HG03097 (cell line): ENCODE measurements at regions not wholly inside any gene's neighbourhood (a gene's known extent, or its start where the extent isn't known, plus 50 kb on each side); places are given as distances from the start of the nearest gene placed in this dataset.

Source experiments
- ATAC-seq: cut with Tn5 transposase; IDR thresholded peaks from one replicate; pipeline ENCODE4 v1.9.1; 2021; ENCODE audit not compliant: unreplicated experiment, low FRiP score

DNA sequence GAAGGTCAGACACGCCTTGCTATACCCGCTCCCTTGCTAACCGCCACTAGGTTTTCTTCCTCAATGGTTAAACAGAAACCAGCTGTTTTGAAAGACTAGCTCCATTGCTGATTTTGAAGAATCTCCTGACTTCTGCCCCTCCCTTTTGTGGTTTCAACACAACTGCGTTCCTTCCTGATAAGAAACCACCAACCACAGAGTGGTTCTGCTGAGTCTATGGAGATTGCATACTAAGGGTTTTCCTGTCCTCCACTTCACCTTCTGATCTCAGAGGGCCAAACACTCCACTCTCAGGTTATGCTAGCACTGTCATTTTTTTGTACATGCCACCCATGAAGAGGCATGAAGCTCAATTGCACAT, 207.9 kb downstream of the MYLK4 start:
- ATAC-seq: peak; percentile 64

DNA sequence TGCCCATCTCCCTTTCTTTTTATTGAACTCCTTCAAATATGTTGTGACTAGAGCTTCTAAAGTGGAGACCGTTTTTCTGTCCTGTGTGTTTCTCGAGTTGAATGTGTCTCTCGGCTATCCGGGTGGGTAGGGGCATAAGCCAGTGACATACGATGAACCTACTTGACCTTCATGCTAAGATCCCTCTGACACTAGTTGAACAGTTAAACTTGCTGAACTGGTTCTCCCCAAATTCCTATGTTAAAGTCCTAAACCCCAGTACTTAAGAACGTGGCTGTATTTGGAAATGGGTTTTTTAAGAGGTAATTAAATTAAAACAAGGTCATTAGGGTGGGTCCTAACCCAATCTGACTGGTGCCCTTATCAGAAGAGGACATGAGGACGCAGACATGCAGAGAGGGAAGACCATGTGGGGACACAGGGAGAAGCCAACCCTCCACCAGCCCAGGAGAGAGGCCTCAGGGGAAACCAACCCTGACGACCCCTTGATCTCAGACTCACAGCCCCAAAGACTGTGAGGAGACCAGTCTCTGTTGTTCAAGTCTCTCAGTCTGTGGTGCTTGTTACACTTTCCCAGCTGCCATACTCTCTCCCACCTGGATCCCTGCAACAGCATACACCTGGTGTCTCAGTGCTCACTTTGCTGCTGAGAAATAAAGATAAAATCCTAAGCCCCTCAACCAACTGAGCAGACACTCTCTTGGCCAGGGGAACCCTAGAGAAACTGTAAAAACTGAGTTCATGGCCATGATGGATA, 208.4 kb downstream of the MYLK4 start:
- ATAC-seq: peak; percentile 26

DNA sequence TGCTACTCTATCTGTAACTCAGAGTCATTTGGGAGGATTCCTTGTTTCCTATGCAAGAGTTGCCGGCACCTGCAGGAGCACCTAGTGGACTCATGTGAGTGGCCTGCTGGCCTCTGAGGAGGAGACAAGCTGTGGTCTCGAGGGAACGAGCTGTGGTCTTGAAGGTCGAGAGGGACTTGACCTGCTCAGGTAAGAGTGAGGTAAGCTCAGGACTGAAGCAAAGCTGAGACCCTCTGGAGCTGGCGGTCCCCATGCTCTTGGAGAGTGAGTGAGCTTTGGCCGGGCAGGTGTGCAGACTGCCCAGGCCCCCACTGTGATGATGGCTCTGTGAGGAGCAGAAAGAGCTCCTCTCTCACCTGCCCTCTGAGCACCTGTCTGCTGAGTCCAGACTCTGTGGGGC, 214.3 kb downstream of the MYLK4 start:
- ATAC-seq: no peak

DNA sequence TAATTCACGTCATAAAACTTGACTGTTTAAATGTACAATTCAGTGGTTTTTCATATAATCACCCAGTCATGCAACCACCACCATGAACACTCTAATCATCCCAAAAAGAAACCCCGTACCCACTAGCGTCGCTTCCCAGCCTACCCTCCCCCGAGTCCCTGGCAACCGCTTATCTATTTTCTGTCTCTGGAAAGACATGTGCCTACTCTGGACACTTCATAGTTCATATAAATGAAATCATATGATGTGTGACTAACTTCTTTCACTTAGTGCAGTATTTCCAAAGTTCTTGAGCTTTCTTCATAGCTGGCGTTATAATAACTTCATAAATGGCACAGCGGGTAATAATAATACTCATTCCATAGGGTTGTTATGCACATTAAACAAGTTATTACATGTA, 215.2 kb downstream of the MYLK4 start:
- ATAC-seq: no peak

DNA sequence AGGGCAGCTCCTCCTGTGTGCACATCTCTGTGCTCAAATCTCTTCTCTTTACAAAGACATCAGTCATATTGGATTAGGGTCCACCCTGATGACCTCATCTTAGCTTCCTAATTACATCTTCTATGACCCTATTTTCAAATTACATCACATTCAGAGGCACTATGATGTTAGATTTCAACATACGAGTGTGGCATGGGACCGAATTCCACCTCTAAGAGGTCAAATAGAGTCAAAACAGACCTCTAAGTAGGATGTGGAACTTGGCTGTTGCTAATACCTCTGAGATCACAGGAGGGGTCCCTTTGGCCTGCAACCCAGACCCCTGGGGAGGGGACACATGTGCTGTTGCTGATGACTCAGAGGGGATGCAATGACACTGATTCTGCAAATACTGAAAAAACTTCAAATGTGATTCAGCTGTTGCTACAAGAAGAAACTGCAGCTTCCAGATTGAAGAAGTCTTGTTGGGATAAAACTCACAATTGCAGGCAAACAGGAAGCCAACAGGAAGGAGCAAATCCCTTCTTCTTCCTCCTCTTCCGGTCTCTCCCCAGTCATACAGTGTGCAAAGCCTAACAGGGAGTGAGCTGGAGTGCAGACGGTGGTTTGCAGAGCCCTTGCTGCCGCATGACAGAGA, 216.2 kb downstream of the MYLK4 start:
- ATAC-seq: no peak

DNA sequence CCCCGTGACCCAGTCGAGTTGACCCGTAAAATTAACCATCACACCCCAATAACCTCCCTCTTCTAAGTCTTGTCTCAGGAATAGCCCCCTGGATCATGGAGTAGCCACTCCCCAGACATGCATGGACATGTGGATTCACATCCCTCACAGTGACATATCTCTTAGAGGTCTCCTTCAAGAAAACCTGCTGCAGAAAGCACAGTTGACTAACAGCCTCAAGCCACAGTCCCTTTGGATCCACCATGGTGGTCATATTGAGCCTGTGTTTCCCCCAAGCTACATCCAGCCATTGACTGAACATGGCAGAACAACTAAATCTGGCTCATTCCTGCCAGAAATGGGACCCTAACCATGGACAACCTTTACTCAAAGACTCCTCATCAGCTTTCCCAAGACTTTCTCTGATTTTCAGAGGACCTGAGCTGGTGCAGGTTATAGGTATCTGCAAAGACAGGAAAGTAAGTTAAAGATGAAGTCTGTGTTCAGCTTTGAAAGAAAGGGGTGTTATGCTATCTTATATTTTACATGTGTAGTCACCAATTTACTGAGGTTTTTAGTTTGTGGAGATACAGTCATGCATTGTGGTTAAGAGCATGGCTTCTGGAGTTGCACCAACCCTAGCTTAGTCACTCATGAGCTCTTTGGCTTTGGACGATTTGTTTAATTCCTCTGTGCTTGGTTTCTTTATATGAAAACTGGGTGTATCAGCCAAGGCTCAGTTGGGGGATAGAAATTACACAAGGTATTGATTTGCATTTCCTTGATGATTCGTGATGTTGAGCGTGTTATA, 219.1 kb downstream of the MYLK4 start:
- no peak for ATAC-seq

DNA sequence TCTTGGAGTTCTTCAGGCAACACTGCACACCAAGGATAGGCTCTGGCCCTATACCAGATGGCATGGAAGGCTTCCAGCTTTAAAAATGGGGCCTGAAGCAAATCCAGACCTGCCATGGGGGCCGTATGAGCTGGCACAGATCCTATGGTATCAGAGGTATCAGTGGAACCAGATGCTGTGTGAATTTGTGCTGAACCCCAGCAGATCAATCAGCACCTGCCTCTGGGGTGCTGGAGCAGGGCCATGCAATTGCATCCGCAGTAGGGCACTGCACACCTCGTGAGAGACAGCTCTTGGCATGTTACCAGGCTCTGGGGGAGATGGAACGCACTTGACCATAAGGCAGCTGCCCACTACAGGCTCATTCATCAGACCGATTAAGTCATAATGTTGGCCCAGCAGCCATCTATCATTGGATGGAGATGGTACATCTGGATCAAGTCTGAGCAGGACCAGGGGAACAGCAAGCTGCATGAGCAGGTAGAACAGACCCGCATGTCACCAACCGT, 221.5 kb downstream of the MYLK4 start:
- no peak for ATAC-seq

DNA sequence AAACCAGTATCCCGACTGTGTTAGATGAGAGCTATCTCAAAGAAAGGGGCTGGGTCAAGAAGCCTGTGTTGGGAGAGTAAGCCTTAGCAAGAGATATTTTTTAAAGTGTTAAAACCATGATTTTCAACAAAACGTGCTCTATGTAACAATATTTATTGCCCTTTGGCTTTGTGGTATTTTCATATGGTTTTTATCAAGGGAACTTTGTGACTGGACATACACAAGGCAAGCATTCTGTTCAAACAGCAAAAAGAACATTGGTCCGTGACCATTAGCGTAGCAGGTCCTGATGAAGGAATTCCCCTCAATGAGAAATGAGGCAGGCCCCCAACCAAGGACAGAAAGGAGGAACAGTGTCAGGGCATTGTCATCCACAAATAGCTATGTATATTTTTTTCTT, 222.6 kb downstream of the MYLK4 start:
- ATAC-seq: no peak

DNA sequence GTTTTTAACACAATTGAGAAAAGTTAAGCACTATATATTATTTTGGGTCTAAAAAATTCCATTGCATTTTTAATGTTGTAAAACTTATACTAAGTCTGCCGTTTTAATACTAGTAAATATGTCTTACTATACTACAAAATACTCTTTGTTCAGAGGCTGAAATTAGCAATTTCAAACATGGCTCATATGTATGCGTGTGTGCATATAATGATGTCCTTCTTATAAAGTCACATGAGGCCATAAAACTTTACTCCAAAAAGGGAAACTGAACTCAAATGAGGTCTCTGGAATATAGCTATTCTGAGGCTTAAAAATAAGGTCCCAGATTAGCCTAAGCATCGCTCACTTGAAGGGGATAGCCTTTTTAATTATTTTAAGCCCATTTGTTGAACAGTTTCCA, 224.0 kb downstream of the MYLK4 start:
- no peak for ATAC-seq

DNA sequence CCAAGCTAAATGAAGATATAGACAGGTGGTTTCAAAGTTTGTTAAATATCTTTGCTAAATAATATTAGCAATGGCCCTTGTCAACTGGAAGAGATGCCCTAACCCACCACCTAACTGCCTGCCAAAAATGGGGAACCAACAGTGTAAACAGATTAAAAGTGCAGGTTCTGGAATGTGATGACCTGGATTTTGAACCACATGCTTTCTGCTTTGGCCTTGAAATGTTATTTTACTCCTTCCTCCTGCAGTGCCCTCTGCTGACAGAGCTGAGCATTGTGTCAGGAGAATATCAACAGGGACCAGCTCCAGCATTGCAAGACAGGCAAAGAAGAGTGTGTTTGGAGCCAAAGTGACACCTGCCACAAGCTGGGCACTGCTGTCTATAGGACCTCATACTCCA, 226.6 kb downstream of the MYLK4 start:
- no peak for ATAC-seq

DNA sequence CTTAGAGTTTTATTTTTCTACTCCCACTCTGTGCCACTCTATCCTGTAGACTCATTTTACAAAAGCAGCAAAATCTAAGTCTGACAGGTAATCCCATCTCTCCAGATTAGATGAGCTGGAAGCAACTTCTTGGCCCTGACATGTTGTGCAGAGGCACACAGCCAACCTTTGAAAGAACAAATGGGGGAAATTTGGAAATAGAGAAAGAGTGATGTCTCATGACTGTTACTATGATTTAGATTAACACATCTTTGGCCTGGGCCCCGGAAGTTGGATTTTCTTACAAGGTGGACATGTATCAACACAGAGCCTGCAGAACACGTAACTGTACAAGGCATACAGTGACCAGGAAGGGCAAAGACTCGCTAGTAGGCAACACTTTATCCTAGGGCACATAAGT, 227.7 kb downstream of the MYLK4 start:
- no peak for ATAC-seq

DNA sequence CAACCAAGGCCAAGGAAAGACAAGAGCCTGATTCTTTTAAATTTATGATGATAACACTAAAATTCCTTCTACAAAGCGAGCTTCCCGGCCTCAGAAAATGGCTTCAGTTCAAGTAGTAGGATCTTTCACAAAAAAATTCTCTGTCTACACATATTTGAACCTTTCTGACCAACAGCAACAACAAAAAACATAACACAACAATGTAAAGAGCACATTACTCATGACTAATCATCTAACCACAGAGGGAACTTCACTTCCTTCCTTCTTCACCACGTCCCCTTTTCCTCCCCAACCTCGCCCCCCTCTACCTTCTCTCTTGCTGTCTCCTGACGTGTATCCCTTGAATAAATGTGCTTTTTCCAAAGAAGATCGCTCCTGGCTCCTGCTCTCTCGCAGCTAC, 228.2 kb downstream of the MYLK4 start:
- no peak for ATAC-seq

DNA sequence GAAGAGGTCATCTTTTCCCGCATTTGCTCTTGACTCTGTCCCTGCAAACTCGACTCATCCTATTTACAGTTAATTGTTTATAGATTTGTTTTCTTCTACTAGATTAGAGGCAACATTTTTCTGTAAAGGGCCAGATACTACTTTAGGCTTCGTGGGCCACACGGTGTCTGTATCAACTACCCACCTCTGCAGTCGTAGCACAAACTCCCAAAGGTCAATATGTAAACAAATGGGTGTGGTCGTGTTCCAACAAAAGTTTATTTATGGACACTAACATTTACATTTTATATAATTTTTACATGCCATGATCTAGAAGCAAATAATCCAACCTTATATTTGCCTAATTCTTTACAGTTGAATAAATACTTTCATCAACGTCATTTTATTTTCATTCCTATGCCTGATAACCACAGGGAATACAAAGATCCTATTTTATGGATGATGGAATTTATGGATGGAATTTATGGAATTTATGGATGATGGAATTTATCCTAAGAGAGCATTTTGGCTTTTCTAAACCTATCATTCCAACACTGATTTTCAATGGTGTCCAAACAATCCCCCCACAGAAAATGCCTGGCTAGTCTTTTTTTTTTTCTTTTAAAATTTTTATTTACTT, 232.8 kb downstream of the MYLK4 start:
- ATAC-seq: no peak

DNA sequence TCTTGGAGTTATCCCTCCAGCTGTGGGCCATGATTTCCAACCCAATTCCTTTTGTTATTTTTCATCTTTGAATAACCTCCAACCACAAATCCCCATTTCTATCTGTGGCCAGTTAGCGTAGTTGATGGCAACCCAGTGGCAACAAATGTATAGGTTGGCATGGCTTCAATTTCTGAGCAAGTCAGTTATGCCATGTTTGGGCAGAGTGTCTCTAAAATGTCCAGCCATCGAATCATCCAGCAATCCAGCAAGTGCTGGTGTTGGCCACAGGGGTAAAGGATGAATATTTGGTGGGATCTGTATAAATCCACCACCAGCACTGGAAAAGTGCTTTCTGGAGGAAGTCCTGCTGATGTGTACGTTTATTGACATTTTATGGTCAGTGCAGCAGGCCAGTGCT, 233.3 kb downstream of the MYLK4 start:
- no peak for ATAC-seq

DNA sequence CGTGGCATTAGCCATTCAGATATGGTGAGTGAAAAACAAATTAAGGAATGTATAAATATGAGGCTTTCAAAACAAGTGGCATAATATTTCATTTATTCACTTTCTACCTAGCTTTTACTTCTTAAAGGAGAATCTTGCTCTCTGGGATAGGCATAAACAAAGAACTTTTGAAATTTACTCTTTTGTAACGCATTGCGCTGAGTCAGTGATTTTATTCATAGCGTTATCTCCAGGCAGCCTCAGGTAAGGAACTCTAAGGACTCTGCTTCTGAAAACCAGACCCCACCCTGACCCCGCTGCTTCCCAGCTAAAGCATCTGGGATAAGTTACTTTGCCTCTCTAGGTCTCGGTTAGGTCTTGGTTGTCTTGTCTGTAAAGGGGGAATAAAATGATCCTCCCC, 234.7 kb downstream of the MYLK4 start:
- no peak for ATAC-seq

DNA sequence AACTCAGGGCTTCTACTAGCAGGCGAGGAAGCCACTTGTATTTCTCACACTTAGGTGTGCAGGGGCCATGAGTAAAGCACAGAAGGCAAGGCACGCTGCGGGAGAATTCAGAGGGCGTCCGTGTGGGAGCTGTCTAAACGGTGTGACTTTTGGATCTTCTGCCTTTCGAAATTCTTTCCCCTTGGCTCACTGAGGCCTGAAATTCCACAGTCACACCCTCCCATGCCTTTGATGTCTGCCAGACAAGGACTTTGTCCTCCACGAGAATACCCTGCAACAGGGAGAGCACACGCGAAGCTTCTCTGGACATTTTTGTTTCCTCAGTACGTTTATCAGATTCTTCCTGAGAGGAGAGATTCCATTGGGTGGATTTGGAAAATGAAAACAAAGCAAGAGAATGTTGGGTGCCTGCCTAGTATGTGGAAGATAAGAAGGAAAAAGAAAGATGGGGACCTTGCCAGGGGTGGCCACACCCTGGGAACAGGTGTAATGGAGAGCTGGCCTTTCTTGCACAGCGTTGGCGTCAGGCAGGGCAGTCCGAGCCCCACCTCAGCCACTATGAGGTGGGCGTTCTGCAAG, 235.7 kb downstream of the MYLK4 start:
- no peak for ATAC-seq

DNA sequence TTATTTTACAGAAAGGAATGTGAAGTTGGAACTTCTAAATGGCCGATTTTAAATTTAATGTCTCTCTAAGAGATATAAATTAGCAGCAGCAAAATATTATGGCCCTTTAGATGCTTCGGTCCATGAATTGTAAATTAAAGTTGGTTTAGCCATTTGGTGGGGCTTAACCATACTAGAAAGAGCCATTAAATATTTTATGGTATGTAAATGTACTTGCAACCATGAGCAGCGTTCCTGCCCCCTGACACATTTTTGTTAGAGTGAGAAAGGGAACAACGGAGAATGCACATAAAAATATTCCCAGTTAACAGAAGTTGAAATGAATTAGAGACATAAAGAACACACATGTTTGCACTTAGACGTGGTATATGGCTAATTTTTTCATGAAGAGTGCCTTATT, 237.9 kb downstream of the MYLK4 start:
- no peak for ATAC-seq

DNA sequence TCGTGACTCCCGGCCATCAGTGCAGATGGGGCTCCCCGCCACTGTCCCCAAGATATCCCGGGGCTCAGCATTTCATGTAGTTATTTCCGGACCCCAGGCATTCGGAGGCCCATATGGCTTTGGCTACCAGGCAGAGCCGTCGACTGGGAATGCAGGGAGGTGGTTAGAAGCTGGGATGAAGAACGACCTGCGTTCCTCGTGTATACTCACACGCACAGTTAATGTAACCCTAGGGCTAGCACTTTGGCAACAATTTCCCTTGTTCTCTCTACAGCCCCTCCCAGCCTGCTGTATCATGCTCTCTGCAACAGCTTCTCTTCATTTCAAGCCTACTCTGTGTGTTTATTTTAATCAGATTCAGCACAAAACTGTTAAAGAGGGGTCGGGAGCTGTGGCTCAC, 240.4 kb downstream of the MYLK4 start:
- ATAC-seq: no peak

DNA sequence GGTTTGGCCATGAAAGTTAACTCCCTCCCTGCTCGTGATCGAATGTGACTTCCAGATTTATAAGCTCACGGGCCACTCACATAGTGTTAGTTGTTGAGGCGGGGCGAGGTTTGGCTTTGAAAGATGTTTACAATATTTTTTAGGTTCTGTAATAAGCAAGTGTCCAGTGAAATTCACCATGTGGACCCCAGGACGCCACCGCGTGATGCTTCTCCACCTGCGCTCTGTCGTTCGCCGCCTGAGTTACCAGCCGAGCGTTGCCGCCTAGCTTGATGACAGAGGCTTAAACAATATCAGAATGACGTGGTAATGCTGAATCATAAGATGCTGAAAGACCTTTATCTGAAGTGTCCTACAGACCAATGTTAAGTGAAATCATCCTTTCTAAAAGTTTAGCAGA, 241.0 kb downstream of the MYLK4 start:
- no peak for ATAC-seq

DNA sequence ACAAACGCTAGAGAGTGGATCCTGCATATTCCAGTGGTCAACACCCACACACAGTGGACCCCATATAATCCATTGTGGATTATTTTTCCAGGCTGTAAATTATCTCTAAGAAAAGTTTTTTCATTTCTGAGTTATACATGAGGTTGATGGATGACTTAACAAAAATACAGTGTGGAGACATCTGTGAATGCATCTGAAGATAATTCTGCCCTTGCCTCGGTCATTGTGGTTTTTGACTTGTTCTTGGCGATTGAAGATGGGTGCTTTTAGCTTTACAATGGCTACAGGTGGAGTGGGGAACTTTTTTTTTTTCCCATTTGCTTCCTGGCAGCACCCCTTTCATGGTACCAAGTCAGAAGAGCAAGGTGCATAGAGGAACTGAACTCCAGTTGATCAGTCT, 242.7 kb downstream of the MYLK4 start:
- ATAC-seq: no peak

DNA sequence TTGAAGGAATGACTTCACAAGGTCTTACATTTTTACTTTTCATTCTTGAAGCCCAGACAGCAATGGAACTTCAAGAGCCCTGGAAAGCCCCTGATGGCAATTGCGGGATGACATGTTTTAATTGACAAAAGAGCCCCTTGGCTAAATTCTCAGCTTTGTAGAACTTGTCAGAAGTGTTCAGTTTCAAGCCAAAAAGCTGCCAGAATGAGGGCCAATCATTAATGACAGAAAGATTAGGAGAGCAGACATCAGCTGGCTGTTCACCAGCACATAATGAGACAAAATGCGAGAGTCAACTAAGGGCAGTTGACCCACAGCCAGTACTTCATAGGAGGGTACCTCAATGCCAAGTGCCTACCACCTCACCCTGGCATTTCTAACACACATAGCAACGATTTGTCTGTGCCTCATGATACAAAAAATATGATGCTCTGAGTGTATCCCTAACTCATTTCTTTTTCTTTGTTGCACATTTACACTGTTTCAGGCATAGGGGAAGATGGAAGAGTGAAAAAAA, 243.1 kb downstream of the MYLK4 start:
- ATAC-seq: no peak
